K562 (cell line): ENCODE measurements at regions not wholly inside any gene's neighbourhood (a gene's known extent, or its start where the extent isn't known, plus 50 kb on each side); places are given as distances from the start of the nearest gene placed in this dataset.

ENCODE experiments used
- FOXA3 ChIP-seq, 2 experiments: fragments of 450-650 bp in 1 of 2; sonication (generic) in 1 of 2; formaldehyde crosslinking; IDR thresholded peaks in 1 of 2; conservative IDR thresholded peaks in 1 of 2; 2 replicates each; pipeline versions ENCODE4 v1.4.0 to v1.8.0; 2020 to 2022; ENCODE audit warnings: mild to moderate bottlenecking in 2 of 2, missing genetic modification reagents in 1 of 2
- RCOR1 ChIP-seq, 2 experiments: IDR thresholded peaks; 2 replicates each; pipeline ENCODE4 v1.6.1; 2012; ENCODE audit warnings: low read depth in 2 of 2, low read length in 2 of 2, borderline replicate concordance in 1 of 2, improper control_type of control experiment in 1 of 2

DNA sequence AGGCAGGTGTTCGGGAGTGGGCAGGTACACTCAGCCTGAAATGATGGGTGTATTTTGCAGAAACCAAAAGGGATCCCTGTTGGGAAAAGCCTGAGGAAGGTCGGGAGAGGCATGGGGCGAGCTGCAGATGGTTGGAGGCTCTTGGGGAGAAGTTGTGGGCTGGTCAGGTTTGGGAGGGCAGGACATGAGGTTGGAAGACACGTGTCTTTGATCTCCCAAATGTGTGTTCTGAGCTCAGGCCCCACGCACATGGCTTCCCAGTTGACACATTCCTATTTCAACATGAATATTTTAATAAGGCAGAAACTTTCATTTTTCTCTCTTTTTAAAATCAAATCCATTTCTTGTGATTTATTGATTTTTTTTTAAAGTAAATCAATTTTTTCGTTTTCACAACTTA, 1003.3 kb downstream of the TBC1D22A start:
- no peak for TF ChIP-seq RCOR1 (IDR thresholded peaks at IDR 0.05; ENCODE audit: borderline replicate concordance in 1 of 2, low read depth in 2 of 2, low read length in 2 of 2)
- TF ChIP-seq FOXA3 (CRISPR knock-in tag; conservative IDR thresholded peaks at IDR 0.05 in 1 of 2, IDR thresholded peaks at IDR 0.05 in 1 of 2): no peak
